ENCODE measurements at regions not wholly inside any gene's neighbourhood (a gene's known extent, or its start where the extent isn't known, plus 50 kb on each side); places are given as distances from the start of the nearest gene placed in this dataset.

DNA sequence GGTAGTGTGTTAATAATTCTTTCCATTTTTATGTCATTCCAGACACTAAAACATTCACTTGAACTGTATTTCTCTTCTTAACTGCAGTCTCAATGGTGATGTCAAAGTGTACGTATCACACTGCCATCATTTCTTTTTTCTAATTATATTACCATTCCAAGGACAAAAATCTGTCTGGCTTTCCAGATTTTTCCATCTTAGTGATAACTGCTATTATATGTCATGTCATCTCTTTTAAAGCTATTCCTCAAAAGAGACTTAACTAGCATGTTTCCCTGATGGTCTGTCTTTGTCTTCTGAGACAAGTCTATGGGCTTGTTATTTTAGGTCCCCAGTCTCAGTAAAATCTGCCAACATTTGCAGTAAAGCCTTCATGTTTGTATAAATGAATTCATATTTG is 1207.1 kb downstream of the PCDH17 start:
- no peak for DNase-seq

DNA sequence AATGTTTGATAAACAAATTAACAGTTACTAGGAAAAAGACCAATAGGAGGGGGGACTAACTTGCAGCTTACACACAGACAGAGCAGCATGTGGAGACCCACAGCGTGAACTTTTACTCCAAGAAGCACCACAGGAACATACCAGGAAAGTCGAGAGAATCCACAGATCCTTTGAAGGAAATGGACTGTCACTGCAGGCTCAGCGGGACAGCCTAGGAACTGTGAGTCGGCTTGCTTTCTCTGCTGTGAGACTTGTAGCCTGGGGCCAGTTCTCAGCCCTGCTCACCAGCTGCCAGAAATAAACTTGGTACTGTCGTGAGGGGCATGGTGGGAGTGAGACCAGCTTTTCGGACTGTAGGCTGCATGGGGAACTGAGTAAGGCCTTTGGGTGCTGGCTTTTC is 1211.5 kb downstream of the PCDH17 start:
- no peak for DNase-seq

DNA sequence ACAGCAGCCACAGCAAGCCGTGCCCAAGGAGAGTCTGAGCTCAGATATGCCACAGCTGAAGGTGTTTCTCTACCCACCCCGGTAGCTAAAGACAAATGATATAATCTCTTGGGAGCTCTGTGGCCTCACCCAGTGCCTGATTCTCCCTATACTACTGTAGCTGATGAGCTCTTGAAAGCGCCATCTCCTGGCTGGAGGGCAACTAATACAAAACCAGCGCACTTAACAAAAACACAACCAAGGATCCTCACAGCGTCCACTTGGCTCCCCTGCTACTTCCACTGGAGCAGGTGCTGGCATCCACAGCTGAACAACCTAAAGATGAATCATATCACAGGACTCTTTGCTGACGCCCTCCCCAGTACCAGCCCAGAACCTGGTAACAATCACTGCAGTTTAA is 1212.0 kb downstream of the PCDH17 start:
- DNase-seq: no peak

DNA sequence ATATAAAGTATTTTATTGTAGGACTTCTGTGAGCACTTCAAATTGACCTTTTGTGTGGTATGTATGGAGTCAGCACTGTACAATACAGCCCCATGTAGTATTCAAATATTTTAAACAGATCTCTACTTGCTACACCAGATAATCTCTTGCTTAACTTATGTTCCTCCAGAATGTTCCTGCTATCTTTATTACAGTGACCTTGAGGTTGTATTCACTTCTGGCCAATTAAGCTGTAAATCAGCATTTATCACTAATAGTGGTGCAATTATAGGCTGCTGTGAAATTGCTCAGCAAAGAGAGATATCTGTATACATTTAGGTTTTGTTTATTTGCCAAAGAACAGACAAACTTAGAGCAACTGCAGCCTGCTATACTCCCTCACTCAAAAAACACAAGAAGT is 1218.6 kb downstream of the PCDH17 start:
- no peak for DNase-seq

DNA sequence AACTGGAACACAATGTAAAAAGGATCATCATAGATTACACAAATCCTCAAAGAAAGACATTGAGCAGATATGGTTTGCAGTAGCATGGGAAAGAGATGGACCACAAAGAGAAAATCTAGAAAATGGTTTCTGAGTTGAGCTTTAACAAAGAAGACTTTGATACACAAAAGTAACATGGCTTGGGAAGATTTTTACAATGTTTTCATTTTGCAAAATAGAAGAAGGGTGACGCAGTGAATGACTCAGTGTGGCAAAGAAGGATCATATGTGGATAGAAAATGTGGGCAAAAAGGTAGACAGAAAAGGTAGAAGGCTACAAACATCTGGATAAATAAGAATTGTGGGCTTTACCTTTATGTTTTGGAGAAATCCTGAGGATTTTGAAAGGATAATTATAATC is 1220.5 kb downstream of the PCDH17 start:
- DNase-seq: no peak

DNA sequence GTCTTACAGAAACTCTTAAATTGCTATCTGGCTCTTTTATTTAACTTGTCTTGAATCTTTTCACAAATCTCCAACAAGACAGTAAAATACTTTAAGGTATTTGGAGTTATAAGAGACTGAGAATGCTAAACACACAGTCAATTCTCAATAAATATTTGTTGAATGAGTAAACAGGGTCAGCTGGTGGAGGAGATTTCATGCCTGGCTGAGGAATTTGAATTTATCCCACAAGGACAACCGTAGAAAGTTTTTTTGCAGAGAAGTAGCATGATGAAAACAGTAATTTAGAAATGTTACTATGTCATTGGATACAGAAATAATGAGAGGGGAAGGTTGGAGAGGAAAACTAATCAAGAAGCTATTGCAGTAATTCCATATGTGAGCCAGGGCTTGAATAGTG is 1223.7 kb downstream of the PCDH17 start:
- no peak for DNase-seq

DNA sequence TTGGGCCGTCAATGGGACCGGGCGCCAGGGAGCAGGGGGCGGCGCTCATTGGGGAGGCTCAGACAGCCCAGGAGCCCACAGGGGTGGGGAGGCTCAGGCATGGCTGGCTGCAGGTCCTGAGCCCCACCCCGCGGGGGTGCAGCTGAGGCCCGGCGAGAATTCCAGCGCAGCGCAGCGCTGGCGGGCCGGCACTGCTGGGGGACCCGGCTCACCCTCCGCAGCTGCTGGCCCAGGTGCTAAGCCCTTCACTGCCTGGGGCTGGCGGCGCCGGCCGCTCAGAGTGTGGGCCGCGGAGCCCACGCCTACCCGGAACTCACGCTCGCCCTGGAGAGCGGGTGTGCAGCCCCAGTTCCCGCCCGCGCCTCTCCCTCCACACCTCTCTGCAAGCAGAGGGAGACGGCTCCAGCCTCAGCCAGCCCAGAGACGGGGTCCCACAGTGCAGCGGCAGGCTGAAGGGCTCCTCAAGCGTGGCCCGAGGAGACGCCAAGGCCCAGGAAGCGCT is 1227.4 kb downstream of the PCDH17 start:
- no peak for DNase-seq

DNA sequence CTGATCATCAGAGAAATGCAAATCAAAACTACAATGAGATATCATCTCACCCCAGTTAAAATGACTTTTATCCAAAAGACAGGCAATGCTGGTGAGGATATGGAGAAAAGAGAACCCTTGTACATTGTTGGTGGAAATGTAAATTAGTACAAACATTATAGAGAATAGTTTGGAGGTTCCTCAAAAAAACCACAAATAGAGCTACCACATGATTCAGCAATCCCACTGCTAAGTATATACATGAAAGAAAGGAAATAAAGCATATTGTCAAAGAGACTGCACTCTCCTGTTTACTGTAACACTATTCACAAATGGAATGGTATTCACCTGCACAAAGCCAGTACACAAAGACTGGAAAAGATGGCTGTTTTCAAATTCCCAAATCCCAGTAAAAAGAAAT is 1233.7 kb downstream of the PCDH17 start:
- peak; percentile 29 to 30 for DNase-seq

DNA sequence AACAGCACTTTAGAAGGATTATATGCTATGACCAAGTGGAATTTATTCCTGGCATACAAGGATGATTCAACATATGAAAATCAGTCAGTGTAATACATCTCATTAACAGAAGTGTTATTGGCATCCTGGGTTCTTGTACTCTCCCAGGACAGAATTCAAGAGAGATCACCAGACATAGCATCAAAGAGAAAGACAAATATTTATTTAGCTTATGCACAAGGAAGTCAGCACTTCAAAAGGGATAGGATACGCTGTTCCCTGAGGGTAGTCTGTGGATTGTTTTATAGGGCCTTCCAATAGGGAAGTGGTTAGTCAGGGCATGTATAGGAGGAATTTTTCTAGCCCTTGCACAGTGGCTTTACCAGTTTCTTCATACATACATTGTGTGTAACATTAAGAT is 1238.0 kb downstream of the PCDH17 start:
- no peak for DNase-seq

DNA sequence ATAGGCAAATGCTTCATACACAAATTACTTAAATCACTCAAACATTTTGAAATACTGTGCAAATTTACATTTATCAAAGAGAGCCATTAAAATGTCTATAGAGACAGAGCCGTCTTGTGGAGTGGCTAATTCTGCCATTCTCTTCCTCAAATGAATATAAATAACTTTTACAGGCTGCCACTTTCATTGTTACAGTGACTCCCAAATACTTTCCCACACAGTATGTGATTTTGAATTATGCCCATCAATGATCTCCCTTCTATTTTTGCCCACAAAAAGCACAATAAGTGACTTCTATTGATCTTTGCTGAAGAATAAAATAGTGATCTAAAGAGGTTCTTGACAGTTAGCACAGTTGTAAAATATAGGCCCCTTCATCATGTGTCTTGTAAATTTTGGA is 1244.9 kb downstream of the PCDH17 start:
- DNase-seq: no peak

DNA sequence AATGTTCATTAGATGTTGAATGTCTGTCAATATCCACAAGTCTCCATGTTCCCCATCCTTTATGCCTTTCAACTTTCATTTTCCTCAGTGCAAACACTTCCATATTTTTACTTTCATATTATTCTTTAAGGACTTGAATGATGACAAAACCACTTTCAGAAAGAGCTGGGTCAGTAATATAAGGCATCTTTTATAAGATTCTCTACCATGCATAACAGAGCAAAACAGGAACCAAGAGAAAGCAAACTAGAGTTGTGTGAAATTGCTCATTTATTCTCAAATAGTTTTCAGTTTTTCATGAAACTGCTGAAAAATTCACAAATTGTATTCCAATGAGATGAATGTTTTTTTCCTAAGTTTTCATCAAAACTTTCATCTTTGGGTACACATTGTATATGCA is 1247.6 kb downstream of the PCDH17 start:
- no peak for DNase-seq

DNA sequence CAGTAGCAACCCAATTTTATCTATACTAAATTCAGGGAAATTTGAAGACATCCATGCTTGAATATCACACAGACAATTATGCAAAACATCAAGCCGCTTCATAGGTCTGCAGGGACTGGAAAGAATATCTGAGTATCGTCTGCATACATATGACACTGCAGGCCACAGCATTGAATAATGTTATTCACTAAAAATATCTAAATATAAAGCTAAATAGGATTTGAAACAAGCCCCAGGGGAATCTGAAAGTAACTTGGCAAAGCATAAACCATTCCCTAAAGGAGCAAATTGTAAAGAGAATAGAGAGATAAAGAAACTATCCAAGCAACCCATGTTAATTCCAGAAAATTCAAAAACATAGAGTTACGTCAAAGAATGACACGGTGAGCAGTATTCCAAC is 1251.0 kb downstream of the PCDH17 start:
- no peak for DNase-seq

- no peak for DNase-seq
Observed at GRCh38 chr13:58883405-58883804, 1251.9 kb downstream of the PCDH17 start.

DNA sequence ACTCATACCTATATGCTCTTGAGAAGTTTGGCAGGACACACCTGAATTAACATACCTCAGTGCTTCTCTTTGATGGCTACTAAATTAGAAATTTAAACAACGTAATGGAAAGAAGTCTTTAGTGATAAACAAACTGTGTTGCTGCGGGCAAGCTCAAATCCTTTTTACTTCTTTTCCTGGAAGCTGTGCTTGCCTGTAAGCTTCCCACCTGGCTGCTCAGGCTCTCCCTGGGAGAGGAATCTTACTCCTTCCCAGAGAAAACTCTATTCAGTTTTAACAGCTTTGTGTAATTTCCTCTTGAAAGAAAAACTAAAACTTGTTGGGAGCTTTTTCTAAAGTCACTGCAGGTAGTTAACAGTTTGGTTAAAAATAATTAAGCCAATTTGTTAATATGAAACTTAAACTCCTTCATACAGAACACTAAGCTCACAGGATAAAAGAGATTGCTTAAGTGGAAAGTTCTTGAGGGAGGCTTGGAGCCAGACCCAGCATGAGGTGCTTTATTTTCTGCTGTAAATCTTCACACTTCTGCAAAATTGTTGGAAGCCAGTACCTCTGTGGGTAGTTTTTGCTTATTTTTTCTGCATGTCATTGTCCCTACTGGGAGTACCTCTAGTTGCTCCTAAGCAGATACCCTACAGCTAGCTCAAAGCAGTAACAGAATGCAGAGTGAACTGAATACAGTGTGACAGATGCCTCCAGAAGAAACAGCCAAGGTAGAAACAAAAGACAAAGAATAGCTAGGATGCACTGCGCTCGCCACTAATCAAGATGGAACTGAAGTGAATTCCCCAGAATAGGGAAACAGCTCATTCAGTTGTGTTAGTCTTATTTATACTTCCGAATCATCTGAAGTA is 1253.0 kb downstream of the PCDH17 start:
- DNase-seq: no peak

GRCh38 chr13:58889474-58889873 is 1257.9 kb downstream of the PCDH17 start:
- no peak for DNase-seq

- no peak for DNase-seq
Observed at GRCh38 chr13:58893396-58893795, 1261.9 kb downstream of the PCDH17 start.

DNA sequence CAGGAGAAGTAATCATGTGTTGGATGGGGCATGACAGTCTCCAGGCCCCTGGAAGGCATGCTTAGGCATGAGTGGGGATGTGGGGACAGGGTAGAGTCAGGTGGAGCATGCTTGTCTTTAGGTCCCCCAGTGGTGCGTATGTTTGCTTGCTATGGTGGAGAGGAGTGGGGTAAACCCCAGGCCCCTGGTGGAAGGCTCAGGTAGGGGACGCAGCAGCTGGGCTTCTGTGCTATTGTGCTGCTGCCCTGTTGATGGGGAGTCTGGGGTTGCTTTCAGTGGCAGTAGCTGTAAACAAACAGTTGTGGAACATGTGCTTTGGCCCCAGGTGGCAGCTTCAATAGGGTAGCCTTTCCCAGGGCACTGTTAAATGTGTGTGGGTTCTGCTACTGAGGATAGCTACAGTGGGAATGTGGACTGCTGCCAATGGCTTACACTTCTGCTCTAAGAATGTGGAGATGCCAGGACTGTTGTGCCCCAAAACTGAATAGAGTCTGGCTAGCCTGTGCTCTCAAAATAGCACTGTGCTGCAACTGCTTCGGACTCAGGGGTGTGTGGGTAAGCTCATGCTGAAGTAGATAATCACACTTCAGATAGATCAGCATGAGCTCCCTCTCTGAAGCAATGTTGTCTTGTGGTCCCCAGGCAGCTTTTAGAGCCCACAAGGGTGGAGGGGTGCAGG is 1257.3 kb downstream of the DIAPH3 start:
- no peak for DNase-seq

- DNase-seq: no peak
Observed at GRCh38 chr13:58907347-58907746, 1256.4 kb downstream of the DIAPH3 start.

- DNase-seq: no peak
Observed at GRCh38 chr13:58908019-58908679, 1255.6 kb downstream of the DIAPH3 start.

DNA sequence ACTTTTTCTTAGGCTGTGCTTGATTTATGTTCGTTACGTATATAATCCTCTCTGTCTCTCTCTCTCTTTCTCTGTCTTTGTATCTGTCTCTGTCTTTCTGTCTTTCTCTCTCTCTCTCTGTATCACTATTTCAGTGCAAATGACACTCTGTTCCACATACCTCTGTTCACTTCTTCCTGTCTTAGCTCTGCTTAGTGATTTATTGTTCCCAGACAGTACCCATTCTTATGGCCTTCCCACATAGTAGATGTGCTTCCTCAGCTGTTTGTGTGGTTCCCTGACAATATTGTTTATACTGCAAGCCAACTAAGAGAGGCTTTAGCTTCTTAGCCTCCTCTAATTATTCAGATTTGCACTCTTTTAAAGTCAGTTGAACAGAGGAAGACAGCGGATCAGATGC is 1244.2 kb downstream of the DIAPH3 start:
- DNase-seq: no peak

DNA sequence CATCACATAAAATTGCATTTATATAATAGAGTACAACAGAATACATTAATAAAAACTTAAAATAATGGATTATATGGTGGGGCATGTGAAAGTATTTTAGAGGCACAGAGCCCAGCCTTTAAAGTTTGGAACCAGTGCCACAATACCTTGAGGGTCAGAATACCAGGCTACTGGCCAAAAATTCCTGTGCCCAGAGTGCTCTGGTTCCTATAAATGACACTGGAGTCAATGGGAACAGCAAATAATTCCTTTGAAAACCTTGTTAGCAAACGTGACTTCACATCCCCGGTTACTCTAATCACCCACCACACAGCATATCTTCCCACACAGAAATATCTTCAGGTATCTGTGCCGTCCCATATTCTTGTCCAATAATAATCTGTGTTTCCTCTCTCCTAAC is 1242.6 kb downstream of the DIAPH3 start:
- DNase-seq: no peak

GRCh38 chr13:58926858-58927257 is 1236.9 kb downstream of the DIAPH3 start:
- DNase-seq: no peak

DNA sequence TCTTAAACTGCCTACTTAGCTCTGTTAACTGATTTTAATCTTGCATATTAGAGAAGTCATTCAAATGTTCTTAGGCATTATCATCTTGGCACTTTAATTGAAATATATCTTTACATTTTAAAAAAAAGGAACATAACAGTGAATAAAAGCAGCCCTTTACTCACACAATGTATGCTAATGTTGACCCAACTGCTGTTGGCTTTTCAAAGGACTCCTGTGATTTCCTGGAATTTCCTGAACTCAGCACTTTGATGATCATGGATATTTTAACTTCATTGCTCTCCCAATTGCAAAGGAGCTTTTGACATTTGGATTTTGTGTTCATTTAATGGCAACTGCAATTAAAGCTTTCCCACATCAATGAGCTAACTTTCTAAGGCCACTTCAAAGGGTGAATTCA is 1230.3 kb downstream of the DIAPH3 start:
- no peak for DNase-seq

DNA sequence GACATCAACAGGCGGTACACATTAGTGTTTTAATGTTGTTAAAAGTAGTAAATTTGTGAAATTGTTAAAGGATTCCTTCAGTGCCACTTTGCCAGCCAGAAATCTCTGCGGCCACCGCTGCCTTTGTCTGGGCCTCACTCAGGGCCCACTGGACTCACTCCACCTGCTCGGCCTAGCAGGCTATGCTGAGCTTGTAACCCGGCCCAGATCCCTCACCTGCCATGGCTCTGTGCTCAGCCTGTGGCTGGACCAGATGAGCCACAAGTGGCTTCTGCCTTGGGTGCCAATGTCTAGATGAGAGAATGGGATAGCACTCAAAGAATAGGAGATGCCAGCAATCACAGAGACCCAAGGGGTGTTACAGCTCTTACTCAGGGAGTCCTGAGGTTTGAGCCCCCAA is 1228.0 kb downstream of the DIAPH3 start:
- DNase-seq: no peak
